GM12873 (cell line): ENCODE measurements at regions not wholly inside any gene's neighbourhood (a gene's known extent, or its start where the extent isn't known, plus 50 kb on each side); places are given as distances from the start of the nearest gene placed in this dataset.

Experiments used
- CTCF ChIP-seq: IDR thresholded peaks from 2 replicates; pipeline ENCODE4 v1.5.1; 2012; ENCODE audit warnings: low read depth, mild to moderate bottlenecking, moderate library complexity, low read length, control low read depth; ENCODE audit not compliant: insufficient read depth; ENCODE audit errors: missing control alignments

GRCh38 chr2:147468349-147468748 is 376.5 kb upstream of the ACVR2A start:
- TF ChIP-seq CTCF = no peak

GRCh38 chr2:147467441-147467840 is 377.4 kb upstream of the ACVR2A start:
- no peak for TF ChIP-seq CTCF

GRCh38 chr2:147464737-147465357 is 380.0 kb upstream of the ACVR2A start:
- TF ChIP-seq CTCF = no peak

GRCh38 chr2:147463881-147464520 is 380.8 kb upstream of the ACVR2A start:
- no peak for TF ChIP-seq CTCF

GRCh38 chr2:147460155-147460554 is 384.7 kb upstream of the ACVR2A start:
- no peak for TF ChIP-seq CTCF

GRCh38 chr2:147456779-147457178 is 388.1 kb upstream of the ACVR2A start:
- no peak for TF ChIP-seq CTCF

- no peak for TF ChIP-seq CTCF
These were observed 392.8 kb upstream of the ACVR2A start for GRCh38 chr2:147451902-147452515.
